ENCODE measurements at regions not wholly inside any gene's neighbourhood (a gene's known extent, or its start where the extent isn't known, plus 50 kb on each side); places are given as distances from the start of the nearest gene placed in this dataset.

DNA sequence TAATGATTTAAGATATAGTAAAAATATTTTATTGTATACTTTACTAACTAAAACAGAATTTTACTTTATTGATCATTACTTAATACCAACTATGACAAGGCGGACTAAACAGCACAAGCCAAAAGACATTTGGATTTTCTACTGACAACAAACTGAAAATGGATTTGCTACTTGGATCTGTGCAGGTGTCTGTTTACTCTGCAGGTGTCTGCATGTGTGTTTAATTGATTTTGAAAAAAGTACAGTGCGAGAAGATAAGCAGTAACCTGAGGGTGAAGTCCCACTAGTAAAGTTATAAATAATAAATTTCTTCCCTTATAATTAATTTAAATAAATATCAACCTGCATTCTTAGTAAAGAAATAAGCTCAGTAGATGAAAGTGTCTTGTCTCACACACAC, 696.8 kb upstream of the MBL2 start:
- TF ChIP-seq, protein P1, sequence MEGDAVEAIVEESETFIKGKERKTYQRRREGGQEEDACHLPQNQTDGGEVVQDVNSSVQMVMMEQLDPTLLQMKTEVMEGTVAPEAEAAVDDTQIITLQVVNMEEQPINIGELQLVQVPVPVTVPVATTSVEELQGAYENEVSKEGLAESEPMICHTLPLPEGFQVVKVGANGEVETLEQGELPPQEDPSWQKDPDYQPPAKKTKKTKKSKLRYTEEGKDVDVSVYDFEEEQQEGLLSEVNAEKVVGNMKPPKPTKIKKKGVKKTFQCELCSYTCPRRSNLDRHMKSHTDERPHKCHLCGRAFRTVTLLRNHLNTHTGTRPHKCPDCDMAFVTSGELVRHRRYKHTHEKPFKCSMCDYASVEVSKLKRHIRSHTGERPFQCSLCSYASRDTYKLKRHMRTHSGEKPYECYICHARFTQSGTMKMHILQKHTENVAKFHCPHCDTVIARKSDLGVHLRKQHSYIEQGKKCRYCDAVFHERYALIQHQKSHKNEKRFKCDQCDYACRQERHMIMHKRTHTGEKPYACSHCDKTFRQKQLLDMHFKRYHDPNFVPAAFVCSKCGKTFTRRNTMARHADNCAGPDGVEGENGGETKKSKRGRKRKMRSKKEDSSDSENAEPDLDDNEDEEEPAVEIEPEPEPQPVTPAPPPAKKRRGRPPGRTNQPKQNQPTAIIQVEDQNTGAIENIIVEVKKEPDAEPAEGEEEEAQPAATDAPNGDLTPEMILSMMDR (IDR thresholded peaks at IDR 0.05; ENCODE audit: borderline replicate concordance, extremely low read depth, low read length, poor library complexity, severe bottlenecking) = no peak
- no peak for TF ChIP-seq EZH2 (IDR thresholded peaks at IDR 0.05; ENCODE audit: borderline replicate concordance, low read depth, low read length, severe bottlenecking)
